OCI-M2 (cell line): ENCODE measurements at regions not wholly inside any gene's neighbourhood (a gene's known extent, or its start where the extent isn't known, plus 50 kb on each side); places are given as distances from the start of the nearest gene placed in this dataset.

Experiments used
- DNase-seq: peaks from one replicate; lab custom pipeline; 2025; ENCODE audit not compliant: unreplicated experiment; lab: John Stamatoyannopoulos, UW

- DNase-seq, result no peak
These were observed 75.8 kb downstream of the CCDC34 start for GRCh38 chr11:27287205-27287604.

- DNase-seq, result no peak
These were observed 77.3 kb downstream of the CCDC34 start for GRCh38 chr11:27285761-27286160.

- DNase-seq, result no peak
These were observed 80.2 kb downstream of the CCDC34 start for GRCh38 chr11:27282806-27283205.

GRCh38 chr11:27281740-27282590, 81.0 kb downstream of the CCDC34 start:
- no peak for DNase-seq

GRCh38 chr11:27281276-27281675, 81.7 kb downstream of the CCDC34 start:
- no peak for DNase-seq

GRCh38 chr11:27280140-27280539, 82.9 kb downstream of the CCDC34 start:
- DNase-seq, result no peak

- DNase-seq, result no peak
These were observed 83.6 kb downstream of the CCDC34 start for GRCh38 chr11:27279460-27279859.

GRCh38 chr11:27277843-27278242, 85.2 kb downstream of the CCDC34 start:
- DNase-seq, result no peak

GRCh38 chr11:27276141-27276540, 86.9 kb downstream of the CCDC34 start:
- DNase-seq, result no peak

- no peak for DNase-seq
These were observed 88.1 kb downstream of the CCDC34 start for GRCh38 chr11:27274854-27275395.

GRCh38 chr11:27266125-27266524, 96.9 kb downstream of the CCDC34 start:
- no peak for DNase-seq

- DNase-seq, result no peak
These were observed 99.0 kb downstream of the CCDC34 start for GRCh38 chr11:27263986-27264385.

GRCh38 chr11:27263046-27263445, 100.0 kb downstream of the CCDC34 start:
- no peak for DNase-seq

- DNase-seq, result no peak
These were observed 107.6 kb downstream of the CCDC34 start for GRCh38 chr11:27255447-27255828.

GRCh38 chr11:27254744-27255446, 108.1 kb downstream of the CCDC34 start:
- DNase-seq, result no peak

- DNase-seq, result no peak
These were observed 109.8 kb downstream of the CCDC34 start for GRCh38 chr11:27253224-27253623.

- DNase-seq, result no peak
These were observed 111.9 kb downstream of the CCDC34 start for GRCh38 chr11:27250867-27251665.

GRCh38 chr11:27248576-27249509, 114.2 kb downstream of the CCDC34 start:
- DNase-seq, result no peak

GRCh38 chr11:27247660-27248059, 115.4 kb downstream of the CCDC34 start:
- DNase-seq, result no peak

- DNase-seq, result no peak
These were observed 116.1 kb downstream of the CCDC34 start for GRCh38 chr11:27246925-27247324.
